Heart right ventricle (tissue), 16 donors: ENCODE measurements at regions not wholly inside any gene's neighbourhood (a gene's known extent, or its start where the extent isn't known, plus 50 kb on each side); places are given as distances from the start of the nearest gene placed in this dataset.

Experiments used
- ATAC-seq, 8 donors: fragments of 200-7000 bp; cut with Tn5 transposase; one replicate each; pipeline ENCODE4 v1.9.1; 2020; ENCODE audit warnings: mild to moderate bottlenecking in 8 of 8, moderate library complexity in 8 of 8, moderate number of reproducible peaks in 1 of 8
- DNase-seq, 2 donors: peaks; one replicate each; pipeline ENCODE4 v3.0.0-alpha.2; 2020
- H3K27ac ChIP-seq, 10 donors: fragments of 200-600 bp; sonication (generic) in 2 of 10; one replicate each; pipeline versions ENCODE4 v1.5.0 to v1.8.0; 2020 to 2022; ENCODE audit warnings: mild to moderate bottlenecking in 3 of 10
- H3K27me3 ChIP-seq, 7 donors: fragments of 200-600 bp; one replicate each; pipeline ENCODE4 v1.8.0; 2021 to 2022; ENCODE audit warnings: mild to moderate bottlenecking in 2 of 7
- H3K36me3 ChIP-seq, 9 donors: fragments of 200-600 bp; sonication (generic) in 1 of 9; one replicate each; pipeline versions ENCODE4 v1.5.0 to v1.8.0; 2020 to 2022; ENCODE audit warnings: mild to moderate bottlenecking in 2 of 9
- H3K4me1 ChIP-seq, 9 donors: fragments of 200-600 bp; sonication (generic) in 1 of 9; one replicate each; pipeline versions ENCODE4 v1.5.0 to v1.8.0; 2020 to 2022; ENCODE audit warnings: mild to moderate bottlenecking in 4 of 9
- H3K4me3 ChIP-seq, 10 donors: fragments of 200-600 bp; sonication (generic) in 2 of 10; one replicate each; pipeline versions ENCODE4 v1.5.0 to v1.8.0; 2020 to 2022; ENCODE audit warnings: mild to moderate bottlenecking in 7 of 10, moderate library complexity in 2 of 10
- H3K9me3 ChIP-seq, 11 donors: fragments of 200-600 bp in 10 of 11; sonication (generic) in 2 of 11; one replicate each; pipeline versions ENCODE4 v1.5.0 to v1.8.0; 2013 to 2022; ENCODE audit warnings: mild to moderate bottlenecking in 2 of 11, control low read depth in 1 of 11, moderate library complexity in 1 of 11
- WGBS, 2 donors: extraction: QIAGEN DNeasy Blood & Tissue Kit; methylation state at CpG; one replicate each; pipeline ENCODE4 v1.1.7; 2013; ENCODE audit warnings: inconsistent platforms in 1 of 2; 5-methylcytosine and 5-hydroxymethylcytosine counted together
- intact Hi-C, 10 donors: fragments of 100-400 bp; cut with DNase I; formaldehyde crosslinking; loops; one replicate each; pipeline versions ENCODE4 v1.11.1 to v1.14.2; 2022
- TF ChIP-seq, protein P1 (sequence below), 9 donors: fragments of 200-600 bp; sonication (generic) in 2 of 9; IDR thresholded peaks; one replicate each; pipeline versions ENCODE4 v1.5.0 to v1.8.0; 2021 to 2022; ENCODE audit warnings: antibody characterized with exemption in 9 of 9, mild to moderate bottlenecking in 5 of 9, moderate library complexity in 1 of 9
- donor health status: Arrhythmogenic right ventricular cardiomyopathy.
- donor health status: ischemic (EF 13 %, LVEDD 7.1; RV severe dilation, severe dysfunction).
- donor health status: healthy with polysubstance abuse.
- donor health status: DM: no; HTN: yes; CAD: no.
- donor health status: DM: no; HTN: no; CAD: no.
- donor health status: ischemic (EF 25% LVEDD 6.9; RV normal size, moderate dysfunction).
- donor health status: ischemic (EF 25% LVEDD 5.7; RV mildly dilated, moderate dysfunction).
- donor health status: healthy.
- donor health status: DM: yes; HTN: yes; CAD: no.
- donor health status: Ischemic cardiomyopathy.
- donor health status: ischemic (EF 35%, LVEDD 5.7; RV mildly dilated, moderate dysfunction).
- donor health status: nonischemic (EF 11% LVEDD 7.7; RV severe dilation, severe dysfunction).
- donor health status: DM: yes; HTN: yes; CAD: no.
- donor health status: PGD.
- donor health status: ischemic (EF 29% LVEDD 5.4; RV normal size, mild dysfunction).
- donor health status: nonischemic (EF 23%, LVEDD 6.1; RV moderate dilation, normal function).

- H3K27ac ChIP-seq, result peak overlapping the region in 6 of 10 donors; percentile 17 to 72 (median 53)
- peaks cover 0 to 26% (median 14%) of the 10 kb centered on the region in 9 donors for H3K4me1 ChIP-seq
- DNase-seq (no peak), ATAC-seq (peak in 6 of 8 donors; percentile 34 to 79 (median 58))
- 54 to 73% methylated on average over 13 of the region's 13 CpGs for WGBS, 2 donors
- no peaks in the 10 kb centered on the region for H3K36me3 ChIP-seq
- no peak overlapping the region for H3K4me3 ChIP-seq
- intact Hi-C loops, result loop anchor here in 2 of 10 donors (1.0 to 5.0 kb wide), 2 partner anchors 86 to 267 kb away; no protein-coding TSS in a partner anchor
- TF ChIP-seq, protein P1, sequence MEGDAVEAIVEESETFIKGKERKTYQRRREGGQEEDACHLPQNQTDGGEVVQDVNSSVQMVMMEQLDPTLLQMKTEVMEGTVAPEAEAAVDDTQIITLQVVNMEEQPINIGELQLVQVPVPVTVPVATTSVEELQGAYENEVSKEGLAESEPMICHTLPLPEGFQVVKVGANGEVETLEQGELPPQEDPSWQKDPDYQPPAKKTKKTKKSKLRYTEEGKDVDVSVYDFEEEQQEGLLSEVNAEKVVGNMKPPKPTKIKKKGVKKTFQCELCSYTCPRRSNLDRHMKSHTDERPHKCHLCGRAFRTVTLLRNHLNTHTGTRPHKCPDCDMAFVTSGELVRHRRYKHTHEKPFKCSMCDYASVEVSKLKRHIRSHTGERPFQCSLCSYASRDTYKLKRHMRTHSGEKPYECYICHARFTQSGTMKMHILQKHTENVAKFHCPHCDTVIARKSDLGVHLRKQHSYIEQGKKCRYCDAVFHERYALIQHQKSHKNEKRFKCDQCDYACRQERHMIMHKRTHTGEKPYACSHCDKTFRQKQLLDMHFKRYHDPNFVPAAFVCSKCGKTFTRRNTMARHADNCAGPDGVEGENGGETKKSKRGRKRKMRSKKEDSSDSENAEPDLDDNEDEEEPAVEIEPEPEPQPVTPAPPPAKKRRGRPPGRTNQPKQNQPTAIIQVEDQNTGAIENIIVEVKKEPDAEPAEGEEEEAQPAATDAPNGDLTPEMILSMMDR (IDR thresholded peaks at IDR 0.05), result no peak
- H3K27me3 ChIP-seq, result no peaks in the 10 kb centered on the region
- H3K9me3 ChIP-seq, result peaks cover 0 to 10% (median 0%) of the 10 kb centered on the region in 11 donors
These were observed 421.1 kb downstream of the QKI start for GRCh38 chr6:163835439-163836171.

- Histone ChIP-seq H3K27me3 (no peaks in the 10 kb centered on the region), H3K36me3 (no peaks in the 10 kb centered on the region), H3K9me3 (peaks cover 0 to 10% (median 0%) of the 10 kb centered on the region in 11 donors), H3K27ac (no peak overlapping the region), H3K4me1 (peaks cover 0 to 26% (median 14%) of the 10 kb centered on the region in 9 donors), H3K4me3 (no peak overlapping the region)
- TF ChIP-seq, protein P1 (IDR thresholded peaks at IDR 0.05), result no peak
- DNase-seq, result no peak
- ATAC-seq, result peak in 1 of 8 donors; percentile 62
- WGBS, 2 donors, result 90 to 93% methylated on average over 42 to 46 of the region's 46 CpGs
- intact Hi-C loops, result no loop called here
These were observed 419.9 kb downstream of the QKI start for GRCh38 chr6:163834226-163834970.

DNA sequence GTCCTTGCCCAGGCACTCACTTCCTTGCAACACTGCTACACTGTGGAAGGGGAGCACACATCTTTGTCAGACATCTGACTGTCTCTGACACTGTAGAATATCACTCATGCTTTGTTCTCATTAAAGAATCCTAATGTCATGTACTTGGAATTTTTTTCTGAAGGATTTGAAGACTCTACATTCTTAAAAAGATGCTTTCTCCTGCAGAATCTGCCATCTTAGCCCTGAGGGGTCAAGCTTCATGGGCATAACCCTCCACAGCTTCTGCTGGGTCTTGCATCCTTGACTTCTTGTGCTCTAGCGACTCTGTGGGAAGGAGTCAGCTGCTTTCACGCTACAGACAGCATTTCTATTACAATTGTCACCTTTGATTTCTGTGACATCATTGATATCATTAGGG, 417.2 kb downstream of the QKI start:
- ATAC-seq (no peak), DNase-seq (no peak)
- no peak overlapping the region for H3K4me3 ChIP-seq
- no peaks in the 10 kb centered on the region for H3K36me3 ChIP-seq
- 95 to 98% methylated on average over 2 of the region's 2 CpGs for WGBS, 2 donors
- H3K27ac ChIP-seq, result no peak overlapping the region
- H3K27me3 ChIP-seq, result no peaks in the 10 kb centered on the region
- peaks cover 0 to 10% (median 0%) of the 10 kb centered on the region in 11 donors for H3K9me3 ChIP-seq
- peaks cover 0 to 8% (median 0%) of the 10 kb centered on the region in 9 donors for H3K4me1 ChIP-seq
- TF ChIP-seq, protein P1 (IDR thresholded peaks at IDR 0.05), result no peak
- intact Hi-C loops, result no loop called here

DNA sequence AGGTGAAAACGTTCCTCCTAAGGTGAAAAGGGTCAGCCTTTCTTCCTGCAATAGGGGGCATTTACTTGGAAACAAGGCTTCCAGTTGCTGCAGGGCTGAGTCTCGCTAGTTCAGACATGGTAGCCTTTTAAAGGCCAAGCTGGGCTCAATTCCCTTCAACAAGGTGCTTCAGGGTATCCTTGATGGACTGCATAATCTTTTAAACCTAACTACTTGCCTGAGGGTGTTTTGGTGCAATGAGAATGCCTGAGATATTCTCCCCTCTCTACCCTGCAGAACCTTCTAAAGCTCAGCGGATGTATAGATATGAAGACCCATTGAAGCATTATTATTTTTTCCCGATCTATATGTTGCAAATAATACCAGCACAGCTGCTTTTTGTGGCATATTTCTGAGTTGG, 416.1 kb downstream of the QKI start:
- 83 to 85% methylated on average over 4 of the region's 4 CpGs for WGBS, 2 donors
- Histone ChIP-seq H3K4me1 (no peaks in the 10 kb centered on the region), H3K4me3 (no peak overlapping the region), H3K27ac (no peak overlapping the region), H3K36me3 (no peaks in the 10 kb centered on the region), H3K9me3 (peaks cover 0 to 10% (median 0%) of the 10 kb centered on the region in 11 donors), H3K27me3 (no peaks in the 10 kb centered on the region)
- no peak for ATAC-seq
- TF ChIP-seq, protein P1 (IDR thresholded peaks at IDR 0.05), result no peak
- DNase-seq, result no peak
- intact Hi-C loops, result no loop called here
